Panc1 (cell line): ENCODE measurements at regions not wholly inside any gene's neighbourhood (a gene's known extent, or its start where the extent isn't known, plus 50 kb on each side); places are given as distances from the start of the nearest gene placed in this dataset.
"Not testable (repeated sequence)": the region's sequence is repeated elsewhere in the genome, so short reads cannot be mapped to it uniquely, and the experiment has no call there.

ENCODE experiments used
- ATAC-seq: fragments of 200-7000 bp; cut with Tn5 transposase; 2 replicates; pipeline ENCODE4 v1.9.1; 2020; ENCODE audit warnings: mild to moderate bottlenecking, moderate library complexity
- BruUV-seq: library from RNA; stranded (reverse); fragments of 400-500 nt; replicated peaks from 2 replicates; lab custom pipeline; 2021; lab: Mats Ljungman, UMichigan
- CTCF ChIA-PET: fragments of 300-600 bp; sonication (Branson Sonifier 250); formaldehyde crosslinking; loops from one replicate; lab custom pipeline; 2022; ENCODE audit warnings: antibody characterized with exemption; lab: Charles Lee
- POLR2A ChIA-PET: fragments of 300-600 bp; sonication (Branson Sonifier 250); formaldehyde crosslinking; loops from one replicate; lab custom pipeline; 2022; ENCODE audit warnings: antibody characterized with exemption; lab: Charles Lee
- DNase-seq: peaks from one replicate; pipeline ENCODE4 v3.0.0-alpha.2; 2010; ENCODE audit warnings: low read depth, low spot score
- H3K27ac ChIP-seq: 2 replicates; pipeline ENCODE4 v1.5.1; 2011; ENCODE audit warnings: mild to moderate bottlenecking, low read length, inconsistent platforms
- H3K27me3 ChIP-seq: fragments of 200-500 bp; sonication (Bioruptor generic); 2 replicates; pipeline ENCODE4 v1.6.0; 2014; ENCODE audit warnings: low read length, inconsistent platforms; ENCODE audit not compliant: control insufficient read depth, insufficient read depth
- H3K36me3 ChIP-seq: fragments of 200-500 bp; sonication (Bioruptor generic); 2 replicates; pipeline ENCODE4 v1.5.1; 2014; ENCODE audit warnings: inconsistent platforms, mild to moderate bottlenecking, low read length, moderate library complexity; ENCODE audit not compliant: control insufficient read depth, insufficient read depth
- H3K4me1 ChIP-seq: 2 replicates; pipeline ENCODE4 v1.5.1; 2011; ENCODE audit warnings: inconsistent platforms, mild to moderate bottlenecking, low read length, moderate library complexity; ENCODE audit not compliant: control insufficient read depth, insufficient read depth
- H3K4me3 ChIP-seq, 2 experiments: 2 replicates each; pipeline ENCODE4 v1.5.1; 2011 to 2012; ENCODE audit warnings: low read depth in 2 of 2, low read length in 2 of 2, mild to moderate bottlenecking in 2 of 2, inconsistent platforms in 1 of 2, moderate library complexity in 1 of 2
- H3K9me3 ChIP-seq: fragments of 200-500 bp; sonication (Bioruptor generic); 2 replicates; pipeline ENCODE4 v1.5.1; 2014; ENCODE audit warnings: low read depth, mild to moderate bottlenecking, inconsistent platforms, low read length, moderate library complexity; ENCODE audit not compliant: control insufficient read depth, insufficient read depth
- POLR2AphosphoS5 ChIP-seq: IDR thresholded peaks from 2 replicates; pipeline ENCODE4 v1.6.1; 2012; ENCODE audit warnings: mild to moderate bottlenecking, low read depth, low read length, moderate library complexity
- SIN3A ChIP-seq: IDR thresholded peaks from 2 replicates; pipeline ENCODE4 v1.6.1; 2012; ENCODE audit warnings: low read depth, mild to moderate bottlenecking, low read length, moderate library complexity, borderline replicate concordance; ENCODE audit not compliant: insufficient read depth
- TCF7L2 ChIP-seq: IDR thresholded peaks from 2 replicates; pipeline ENCODE4 v1.6.1; 2011; ENCODE audit warnings: mild to moderate bottlenecking, low read depth, low read length, inconsistent platforms
- in situ Hi-C: cut with HindIII; loops from 2 replicates; pipeline ENCODE4 v1.10.0; 2016; ENCODE audit warnings: low sequenced_read_pairs, low pct_unique_long_range_greater_than_20kb
- intact Hi-C: fragments of 100-400 bp; cut with micrococcal nuclease; formaldehyde crosslinking; loops from one replicate; pipeline ENCODE4 v1.10.0; 2022; ENCODE audit not compliant: unreplicated experiment
- TF ChIP-seq, protein P1 (sequence below), 2 experiments: IDR thresholded peaks; 2 replicates each; pipeline ENCODE4 v1.6.1; 2011 to 2012; ENCODE audit warnings: low read depth in 2 of 2, control low read depth in 1 of 2, low read length in 1 of 2, mild to moderate bottlenecking in 1 of 2, moderate library complexity in 1 of 2; ENCODE audit not compliant: insufficient read depth in 1 of 2
- TF ChIP-seq, protein P2 (sequence below): fragments of 450-650 bp; IDR thresholded peaks from 2 replicates; pipeline ENCODE4 v1.5.1; 2017; ENCODE audit warnings: mild to moderate bottlenecking

DNA sequence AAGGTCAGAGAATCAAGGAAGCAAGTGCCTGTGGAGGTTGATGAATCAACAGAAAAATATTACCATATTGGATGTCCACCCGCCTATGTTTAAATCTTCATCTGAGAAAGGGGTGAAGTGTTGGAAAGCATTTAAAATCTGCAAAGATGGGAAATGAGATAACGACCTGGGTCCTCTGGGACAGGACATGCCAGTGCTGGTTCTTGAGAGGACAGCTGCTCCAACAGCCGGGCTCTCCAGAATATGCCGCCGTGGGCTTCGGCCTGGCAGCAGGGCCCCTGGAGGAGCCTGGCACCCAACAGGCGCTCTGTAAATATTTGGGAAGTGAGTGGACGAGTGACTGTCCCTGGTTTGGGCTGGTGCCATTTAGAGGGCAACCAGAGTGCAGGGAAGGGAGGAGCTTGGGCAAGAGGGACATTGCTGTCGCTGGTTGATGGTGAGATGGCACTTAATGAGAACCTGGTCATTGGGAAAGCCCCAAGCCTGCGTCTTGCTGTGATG, 129.9 kb downstream of the KCNA5 start:
- BruUV-seq, result no TSS peak
- intact Hi-C loops, result loop anchor here (5.0 kb wide), 1 partner anchor 269 kb away; no protein-coding TSS in a partner anchor
- CTCF ChIA-PET, result no interaction called here

DNA sequence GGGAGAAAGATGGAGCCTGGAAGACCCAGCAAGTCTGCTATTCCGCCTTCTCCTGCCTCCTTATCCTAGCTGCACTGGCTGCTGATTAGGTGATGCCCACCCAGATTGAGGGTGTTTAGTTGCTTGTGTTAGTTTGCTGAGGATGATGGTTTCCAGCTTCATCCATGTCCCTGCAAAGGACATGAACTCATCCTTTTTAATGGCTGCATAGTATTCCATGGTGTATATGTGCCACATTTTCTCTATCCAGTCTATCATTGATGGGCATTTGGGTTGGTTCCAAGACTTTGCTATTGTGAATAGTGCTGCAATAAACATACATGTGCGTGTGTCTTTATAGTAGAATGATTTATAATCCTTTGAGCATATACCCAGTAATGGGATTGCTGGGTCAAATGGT, 131.7 kb downstream of the KCNA5 start:
- H3K36me3 ChIP-seq, in situ Hi-C loops, ATAC-seq, BruUV-seq, DNase-seq, intact Hi-C loops, H3K4me3 ChIP-seq, H3K9me3 ChIP-seq, H3K27ac ChIP-seq, H3K27me3 ChIP-seq, POLR2A ChIA-PET, CTCF ChIA-PET, H3K4me1 ChIP-seq: not testable (repeated sequence)

More for the DNA sequence above, 129.9 kb downstream of the KCNA5 start:
- POLR2A ChIA-PET, result interaction anchor here (0.6 kb wide), 1 partner anchor 562 kb away, joined by 3 read pairs; no protein-coding TSS in a partner anchor
- in situ Hi-C loops, result no loop called here
- DNase-seq (no peak), ATAC-seq (no peak)
- no peaks in the 10 kb centered on the region for H3K36me3 ChIP-seq
- no peaks in the 10 kb centered on the region for H3K27me3 ChIP-seq
- H3K9me3 ChIP-seq, result no peaks in the 10 kb centered on the region
- H3K4me1 ChIP-seq, result no peaks in the 10 kb centered on the region
- no peak overlapping the region for H3K4me3 ChIP-seq
- no peak overlapping the region for H3K27ac ChIP-seq
- TF ChIP-seq POLR2AphosphoS5, result no peak
- TF ChIP-seq, protein P1, sequence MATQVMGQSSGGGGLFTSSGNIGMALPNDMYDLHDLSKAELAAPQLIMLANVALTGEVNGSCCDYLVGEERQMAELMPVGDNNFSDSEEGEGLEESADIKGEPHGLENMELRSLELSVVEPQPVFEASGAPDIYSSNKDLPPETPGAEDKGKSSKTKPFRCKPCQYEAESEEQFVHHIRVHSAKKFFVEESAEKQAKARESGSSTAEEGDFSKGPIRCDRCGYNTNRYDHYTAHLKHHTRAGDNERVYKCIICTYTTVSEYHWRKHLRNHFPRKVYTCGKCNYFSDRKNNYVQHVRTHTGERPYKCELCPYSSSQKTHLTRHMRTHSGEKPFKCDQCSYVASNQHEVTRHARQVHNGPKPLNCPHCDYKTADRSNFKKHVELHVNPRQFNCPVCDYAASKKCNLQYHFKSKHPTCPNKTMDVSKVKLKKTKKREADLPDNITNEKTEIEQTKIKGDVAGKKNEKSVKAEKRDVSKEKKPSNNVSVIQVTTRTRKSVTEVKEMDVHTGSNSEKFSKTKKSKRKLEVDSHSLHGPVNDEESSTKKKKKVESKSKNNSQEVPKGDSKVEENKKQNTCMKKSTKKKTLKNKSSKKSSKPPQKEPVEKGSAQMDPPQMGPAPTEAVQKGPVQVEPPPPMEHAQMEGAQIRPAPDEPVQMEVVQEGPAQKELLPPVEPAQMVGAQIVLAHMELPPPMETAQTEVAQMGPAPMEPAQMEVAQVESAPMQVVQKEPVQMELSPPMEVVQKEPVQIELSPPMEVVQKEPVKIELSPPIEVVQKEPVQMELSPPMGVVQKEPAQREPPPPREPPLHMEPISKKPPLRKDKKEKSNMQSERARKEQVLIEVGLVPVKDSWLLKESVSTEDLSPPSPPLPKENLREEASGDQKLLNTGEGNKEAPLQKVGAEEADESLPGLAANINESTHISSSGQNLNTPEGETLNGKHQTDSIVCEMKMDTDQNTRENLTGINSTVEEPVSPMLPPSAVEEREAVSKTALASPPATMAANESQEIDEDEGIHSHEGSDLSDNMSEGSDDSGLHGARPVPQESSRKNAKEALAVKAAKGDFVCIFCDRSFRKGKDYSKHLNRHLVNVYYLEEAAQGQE (IDR thresholded peaks at IDR 0.05; ENCODE audit: insufficient read depth in 1 of 2, low read depth in 2 of 2, low read length in 1 of 2), result no peak
- TF ChIP-seq, protein P2, sequence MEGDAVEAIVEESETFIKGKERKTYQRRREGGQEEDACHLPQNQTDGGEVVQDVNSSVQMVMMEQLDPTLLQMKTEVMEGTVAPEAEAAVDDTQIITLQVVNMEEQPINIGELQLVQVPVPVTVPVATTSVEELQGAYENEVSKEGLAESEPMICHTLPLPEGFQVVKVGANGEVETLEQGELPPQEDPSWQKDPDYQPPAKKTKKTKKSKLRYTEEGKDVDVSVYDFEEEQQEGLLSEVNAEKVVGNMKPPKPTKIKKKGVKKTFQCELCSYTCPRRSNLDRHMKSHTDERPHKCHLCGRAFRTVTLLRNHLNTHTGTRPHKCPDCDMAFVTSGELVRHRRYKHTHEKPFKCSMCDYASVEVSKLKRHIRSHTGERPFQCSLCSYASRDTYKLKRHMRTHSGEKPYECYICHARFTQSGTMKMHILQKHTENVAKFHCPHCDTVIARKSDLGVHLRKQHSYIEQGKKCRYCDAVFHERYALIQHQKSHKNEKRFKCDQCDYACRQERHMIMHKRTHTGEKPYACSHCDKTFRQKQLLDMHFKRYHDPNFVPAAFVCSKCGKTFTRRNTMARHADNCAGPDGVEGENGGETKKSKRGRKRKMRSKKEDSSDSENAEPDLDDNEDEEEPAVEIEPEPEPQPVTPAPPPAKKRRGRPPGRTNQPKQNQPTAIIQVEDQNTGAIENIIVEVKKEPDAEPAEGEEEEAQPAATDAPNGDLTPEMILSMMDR, result no peak
- no peak for TF ChIP-seq SIN3A
- TF ChIP-seq TCF7L2, result no peak

DNA sequence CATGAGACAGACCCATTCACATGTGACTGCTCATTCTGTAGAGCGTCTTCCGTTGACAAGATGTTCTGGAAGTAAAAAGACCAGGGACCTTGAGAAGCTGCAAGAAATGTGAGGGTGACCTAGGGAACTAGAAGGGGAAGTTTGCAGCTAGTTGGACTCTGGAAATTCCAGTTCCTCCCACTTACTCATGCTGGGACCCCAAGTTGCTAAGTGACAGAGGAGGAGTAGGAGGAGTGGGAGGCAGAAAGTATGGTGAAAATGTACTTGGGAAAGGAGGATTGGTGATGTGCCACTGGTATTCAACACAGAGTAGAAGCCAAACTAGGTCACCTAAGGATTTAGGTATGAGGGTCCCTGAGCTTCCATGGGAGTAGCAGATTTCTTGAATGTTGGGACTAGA, 132.4 kb downstream of the KCNA5 start:
- no peak for TF ChIP-seq SIN3A
- TF ChIP-seq POLR2AphosphoS5, result no peak
- no peak for TF ChIP-seq TCF7L2
- TF ChIP-seq, protein P2, result no peak
- TF ChIP-seq, protein P1 (IDR thresholded peaks at IDR 0.05; ENCODE audit: insufficient read depth in 1 of 2, low read depth in 2 of 2, low read length in 1 of 2), result no peak
- no peak for ATAC-seq
- no peaks in the 10 kb centered on the region for H3K27me3 ChIP-seq
- H3K36me3 ChIP-seq, result no peaks in the 10 kb centered on the region
- CTCF ChIA-PET, result no interaction called here
- no peak for DNase-seq
- H3K27ac ChIP-seq, result no peak overlapping the region
- no peaks in the 10 kb centered on the region for H3K9me3 ChIP-seq
- no TSS peak for BruUV-seq
- H3K4me1 ChIP-seq, result no peaks in the 10 kb centered on the region
- H3K4me3 ChIP-seq, result no peak overlapping the region
- POLR2A ChIA-PET, result no interaction called here
- in situ Hi-C loops, result no loop called here
- intact Hi-C loops, result no loop called here
